ENCODE measurements at regions not wholly inside any gene's neighbourhood (a gene's known extent, or its start where the extent isn't known, plus 50 kb on each side); places are given as distances from the start of the nearest gene placed in this dataset.

DNA sequence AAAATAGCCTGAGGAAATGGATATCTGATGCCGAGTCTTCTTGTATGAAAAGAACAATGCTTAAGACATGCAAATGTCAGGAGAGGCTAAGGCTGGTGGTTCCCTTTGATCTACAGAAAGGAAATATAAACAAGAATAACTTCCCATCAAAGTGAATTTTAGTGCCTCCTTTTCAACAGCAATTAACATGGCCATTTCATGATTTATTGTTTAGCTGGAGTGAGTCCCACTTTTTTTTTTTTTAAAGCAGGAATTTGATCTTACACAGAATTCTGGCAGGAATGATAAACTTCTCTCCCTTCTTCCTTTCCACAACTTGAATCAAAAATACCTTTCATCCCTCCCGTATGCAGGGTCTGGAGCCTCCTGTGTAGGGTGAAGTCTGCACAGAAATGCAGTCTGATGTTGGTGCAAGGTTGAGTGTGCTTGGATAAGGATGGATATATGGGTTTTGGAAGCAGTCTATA, 287.0 kb downstream of the MEX3B start:
- Histone ChIP-seq H3K27me3 (ENCODE audit: control insufficient read depth, insufficient read depth, low read length) (no peaks in the 10 kb centered on the region), H3K4me3 (ENCODE audit: insufficient read depth, low read depth, low read length) (no peak overlapping the region), H3K36me3 (replicated peaks; ENCODE audit: control insufficient read depth, insufficient read depth, low read length) (no peaks in the 10 kb centered on the region)
- no peak for DNase-seq

DNA sequence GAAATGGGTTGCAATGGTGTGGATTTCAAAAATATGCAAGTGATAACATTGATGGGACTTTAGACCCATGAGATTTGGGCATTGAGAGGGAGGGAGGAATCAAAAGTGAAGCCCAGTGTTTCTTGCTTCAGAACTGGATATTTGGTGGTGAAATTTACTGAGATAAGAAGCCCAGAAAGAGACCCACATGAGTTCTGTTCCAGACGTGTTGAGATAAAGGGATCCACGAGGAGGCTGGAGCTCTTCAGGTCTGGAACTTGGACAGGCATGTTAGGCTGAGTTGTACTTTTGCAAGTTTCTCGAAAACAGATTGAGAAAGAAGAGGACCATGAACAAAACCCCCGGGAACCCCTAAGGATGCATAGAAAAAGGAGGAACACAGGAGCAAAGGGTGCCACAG, 290.2 kb downstream of the MEX3B start:
- Histone ChIP-seq H3K27me3 (ENCODE audit: control insufficient read depth, insufficient read depth, low read length) (no peaks in the 10 kb centered on the region), H3K4me3 (ENCODE audit: insufficient read depth, low read depth, low read length) (no peak overlapping the region), H3K36me3 (replicated peaks; ENCODE audit: control insufficient read depth, insufficient read depth, low read length) (no peaks in the 10 kb centered on the region)
- no peak for DNase-seq

DNA sequence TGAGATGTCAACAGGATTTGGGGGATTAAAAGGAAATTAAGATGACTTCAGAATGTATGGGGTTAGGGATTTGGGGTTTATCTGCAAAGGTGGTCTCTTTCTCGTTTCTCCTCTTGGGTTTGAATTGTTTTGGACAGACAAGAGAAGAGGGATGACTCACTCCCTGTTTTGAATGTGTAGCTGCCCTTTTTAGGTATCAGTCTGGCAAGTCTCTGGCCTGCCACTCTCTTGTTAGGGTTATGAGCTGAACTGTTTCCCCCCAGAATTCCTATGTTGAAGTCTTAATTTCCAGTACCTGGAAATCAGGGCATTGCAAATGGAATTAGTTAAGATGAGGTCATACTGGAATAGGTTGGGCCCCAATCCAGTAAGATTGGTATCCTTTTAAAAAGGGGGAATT, 291.7 kb downstream of the MEX3B start:
- Histone ChIP-seq H3K27me3 (ENCODE audit: control insufficient read depth, insufficient read depth, low read length) (no peaks in the 10 kb centered on the region), H3K4me3 (ENCODE audit: insufficient read depth, low read depth, low read length) (no peak overlapping the region), H3K36me3 (replicated peaks; ENCODE audit: control insufficient read depth, insufficient read depth, low read length) (no peaks in the 10 kb centered on the region)
- no peak for DNase-seq

DNA sequence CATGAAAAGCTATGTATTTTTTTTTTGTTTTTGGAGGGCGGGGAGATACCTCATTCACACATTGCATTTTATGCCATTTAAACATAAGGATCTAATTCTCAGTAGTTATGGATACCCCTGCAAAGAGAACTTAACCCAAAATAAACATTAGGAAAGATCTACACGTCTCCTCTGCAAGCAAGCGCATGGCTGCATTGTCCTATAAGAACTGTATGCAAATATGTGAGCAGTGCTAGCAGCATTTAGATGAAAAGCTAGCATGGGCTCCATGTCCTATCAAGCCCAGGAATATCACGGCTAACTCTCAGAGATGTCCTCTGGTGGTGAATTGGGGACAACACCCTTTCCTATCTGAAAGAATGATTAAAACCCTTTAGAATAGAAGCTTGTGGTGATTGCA, 292.8 kb downstream of the MEX3B start:
- H3K36me3 ChIP-seq (replicated peaks; ENCODE audit: control insufficient read depth, insufficient read depth, low read length): no peaks in the 10 kb centered on the region
- H3K4me3 ChIP-seq (ENCODE audit: insufficient read depth, low read depth, low read length): no peak overlapping the region
- no peaks in the 10 kb centered on the region for H3K27me3 ChIP-seq (ENCODE audit: control insufficient read depth, insufficient read depth, low read length)
- DNase-seq: no peak

DNA sequence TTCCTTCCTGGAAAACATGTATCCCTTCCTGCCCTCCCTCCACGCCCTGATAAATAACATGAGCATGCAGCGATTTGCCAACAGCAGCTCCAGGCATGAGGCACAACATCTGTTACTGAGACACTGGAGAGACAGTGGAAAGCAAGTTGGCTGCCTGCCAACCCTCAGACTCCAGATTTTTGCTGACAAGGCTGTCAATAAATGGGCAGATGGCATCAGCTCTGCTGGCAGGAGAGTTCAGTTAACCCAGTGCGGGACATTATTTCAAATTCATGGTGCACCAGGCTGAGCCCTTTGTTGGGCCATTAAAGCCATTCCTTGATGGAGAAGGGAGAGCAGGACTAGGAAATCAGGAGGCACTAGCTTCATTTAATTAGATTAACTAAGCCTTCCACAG, 293.3 kb downstream of the MEX3B start:
- DNase-seq: no peak
- H3K27me3 ChIP-seq (ENCODE audit: control insufficient read depth, insufficient read depth, low read length): no peaks in the 10 kb centered on the region
- no peaks in the 10 kb centered on the region for H3K36me3 ChIP-seq (replicated peaks; ENCODE audit: control insufficient read depth, insufficient read depth, low read length)
- no peak overlapping the region for H3K4me3 ChIP-seq (ENCODE audit: insufficient read depth, low read depth, low read length)

DNA sequence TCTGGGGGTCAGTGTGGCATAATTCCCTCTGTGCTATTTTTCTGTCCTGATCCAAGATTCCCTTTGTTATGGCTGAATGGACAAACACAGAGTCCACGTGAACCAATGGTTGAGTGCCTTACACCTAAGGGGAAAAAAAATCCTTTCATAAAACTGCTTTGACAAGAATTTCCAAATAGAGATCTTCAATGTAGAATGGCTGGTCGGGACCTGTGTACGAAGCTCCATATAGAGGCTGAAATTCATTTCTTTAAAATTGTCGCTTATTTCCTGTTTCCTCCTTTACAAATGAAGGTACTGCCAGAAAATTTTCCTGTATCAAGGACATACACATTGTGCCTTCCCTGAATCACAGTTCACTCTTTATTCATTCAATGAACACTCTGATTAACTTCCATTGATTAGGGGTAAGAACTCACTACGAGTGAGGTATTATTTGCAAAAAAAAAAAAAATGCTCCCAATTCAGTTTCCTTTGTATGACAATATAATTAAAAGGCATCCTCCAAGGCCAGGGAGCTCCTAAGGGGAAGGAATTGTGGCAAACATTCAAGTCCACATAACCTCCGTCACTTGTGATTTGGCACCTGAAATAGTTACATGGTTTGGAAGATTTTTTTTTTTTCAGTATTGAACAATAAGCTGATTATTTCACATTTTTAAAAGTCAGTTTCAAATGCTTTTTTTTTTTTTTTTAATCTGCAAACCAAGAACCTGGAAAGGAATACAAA, 293.8 kb downstream of the MEX3B start:
- DNase-seq: no peak
- Histone ChIP-seq H3K4me3 (ENCODE audit: insufficient read depth, low read depth, low read length) (no peak overlapping the region), H3K27me3 (ENCODE audit: control insufficient read depth, insufficient read depth, low read length) (no peaks in the 10 kb centered on the region), H3K36me3 (replicated peaks; ENCODE audit: control insufficient read depth, insufficient read depth, low read length) (no peaks in the 10 kb centered on the region)

DNA sequence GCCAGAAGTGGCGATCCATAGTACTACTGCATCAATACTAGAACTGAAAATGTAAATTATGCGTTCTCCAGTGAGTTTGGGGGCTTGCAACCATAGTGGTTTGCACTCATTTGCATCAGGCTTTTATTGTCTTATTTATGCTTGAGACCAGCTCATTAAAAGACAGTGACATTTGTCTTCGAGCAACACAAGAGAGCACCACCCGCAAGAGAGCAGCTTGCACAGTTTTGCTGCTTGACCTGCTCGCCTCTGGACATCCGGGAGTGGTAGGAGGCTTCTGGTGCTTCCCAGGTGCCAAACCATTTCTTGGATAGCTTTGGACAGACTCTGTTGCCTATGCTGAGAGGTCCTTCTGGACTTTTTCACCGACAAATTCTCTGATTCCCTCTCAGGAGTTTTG, 294.6 kb downstream of the MEX3B start:
- no peak overlapping the region for H3K4me3 ChIP-seq (ENCODE audit: insufficient read depth, low read depth, low read length)
- H3K36me3 ChIP-seq (replicated peaks; ENCODE audit: control insufficient read depth, insufficient read depth, low read length): no peaks in the 10 kb centered on the region
- no peaks in the 10 kb centered on the region for H3K27me3 ChIP-seq (ENCODE audit: control insufficient read depth, insufficient read depth, low read length)
- no peak for DNase-seq

DNA sequence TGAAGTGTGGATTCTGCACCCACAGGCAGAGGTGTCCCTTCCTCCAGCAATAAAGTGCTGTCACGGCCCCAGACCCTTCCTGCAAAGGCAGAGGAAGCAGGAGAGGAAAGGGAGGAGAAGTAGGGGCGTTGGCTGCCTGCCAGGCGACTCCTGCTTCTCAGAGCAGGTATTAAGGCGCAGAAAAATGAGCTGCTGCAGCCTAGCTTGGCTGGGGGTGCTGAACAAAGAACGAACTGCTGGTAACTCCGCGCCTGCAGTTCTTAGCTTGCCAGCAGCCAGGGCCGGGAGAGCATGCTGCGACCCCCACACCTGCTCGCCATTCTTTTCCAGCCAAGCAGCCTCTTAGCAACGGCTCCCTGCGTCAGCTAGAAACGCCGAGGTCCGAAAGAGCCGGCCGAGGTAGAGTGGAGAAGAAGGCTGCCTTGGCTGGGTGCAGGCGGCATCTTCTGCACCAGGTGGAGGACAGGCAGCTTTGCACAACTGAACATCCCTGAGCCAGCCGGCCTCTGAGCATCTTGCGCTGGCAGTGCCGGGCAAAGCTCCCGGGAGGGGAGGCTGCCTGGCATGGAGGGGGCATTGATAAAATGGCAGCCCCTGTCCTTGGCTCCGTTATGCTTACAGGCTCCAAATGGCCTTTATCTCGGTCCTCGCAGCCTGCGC, 296.0 kb downstream of the MEX3B start:
- H3K4me3 ChIP-seq (ENCODE audit: insufficient read depth, low read depth, low read length): no peak overlapping the region
- H3K27me3 ChIP-seq (ENCODE audit: control insufficient read depth, insufficient read depth, low read length): no peaks in the 10 kb centered on the region
- H3K36me3 ChIP-seq (replicated peaks; ENCODE audit: control insufficient read depth, insufficient read depth, low read length): no peaks in the 10 kb centered on the region
- no peak for DNase-seq

DNA sequence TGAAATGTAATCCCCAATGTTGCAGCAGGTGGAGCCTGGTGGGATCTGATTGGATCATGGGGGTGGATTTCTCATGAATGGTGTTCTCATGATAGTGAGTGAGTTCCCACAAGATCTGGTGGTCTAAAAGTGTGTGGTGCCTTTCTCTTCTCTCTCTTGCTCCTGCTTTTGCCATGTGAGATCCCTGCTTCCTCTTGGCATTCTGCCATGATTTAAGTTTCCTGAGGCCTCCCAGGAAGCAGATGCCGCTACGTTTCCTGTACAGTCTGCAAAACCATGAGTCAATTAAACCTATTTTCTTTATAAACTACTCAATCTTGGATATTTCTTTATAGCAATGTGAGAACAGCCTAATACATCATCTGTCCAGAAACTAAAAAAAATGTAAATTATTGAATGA, 298.3 kb downstream of the MEX3B start:
- no peak for DNase-seq
- H3K36me3 ChIP-seq (replicated peaks; ENCODE audit: control insufficient read depth, insufficient read depth, low read length): no peaks in the 10 kb centered on the region
- H3K4me3 ChIP-seq (ENCODE audit: insufficient read depth, low read depth, low read length): no peak overlapping the region
- H3K27me3 ChIP-seq (ENCODE audit: control insufficient read depth, insufficient read depth, low read length): no peaks in the 10 kb centered on the region

DNA sequence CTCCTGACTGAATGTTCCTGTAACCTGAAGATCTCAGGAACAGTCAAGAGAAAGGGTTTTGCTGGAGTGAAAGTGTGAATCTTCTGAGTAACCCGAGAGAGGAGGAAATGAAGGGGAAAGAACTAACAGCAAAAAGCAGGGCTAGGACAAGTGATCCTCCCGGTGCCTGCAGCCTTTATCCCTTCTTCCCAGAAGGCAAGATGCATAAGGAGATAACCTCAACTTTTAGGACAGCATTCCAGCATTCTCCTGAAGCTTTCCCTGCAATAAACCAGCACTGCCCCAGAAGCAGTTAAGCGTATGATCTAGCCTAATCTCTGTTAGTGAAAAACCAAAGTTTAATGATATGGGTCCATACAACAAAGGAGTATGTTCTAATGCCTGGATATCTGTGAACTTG, 298.8 kb downstream of the MEX3B start:
- no peak for DNase-seq
- Histone ChIP-seq H3K27me3 (ENCODE audit: control insufficient read depth, insufficient read depth, low read length) (no peaks in the 10 kb centered on the region), H3K36me3 (replicated peaks; ENCODE audit: control insufficient read depth, insufficient read depth, low read length) (no peaks in the 10 kb centered on the region), H3K4me3 (ENCODE audit: insufficient read depth, low read depth, low read length) (no peak overlapping the region)

DNA sequence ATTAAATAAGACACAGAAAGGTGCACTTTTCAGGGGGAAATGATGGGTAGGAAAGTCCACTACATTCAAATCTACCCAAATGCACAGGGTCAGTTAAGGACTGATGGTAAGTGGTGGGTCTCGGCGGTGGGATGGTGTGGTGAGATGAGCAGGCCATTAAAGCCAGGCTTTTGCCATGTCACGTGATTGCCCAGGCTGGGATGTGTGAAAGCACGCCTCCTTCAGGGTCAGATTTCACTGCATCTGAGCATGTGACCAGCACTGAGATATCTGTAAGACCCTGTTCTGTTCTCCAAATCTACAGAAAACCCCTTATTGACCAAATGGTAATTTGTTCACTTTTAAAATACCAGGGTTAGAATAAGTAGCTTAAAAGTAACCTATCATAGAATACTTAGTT, 301.5 kb downstream of the MEX3B start:
- Histone ChIP-seq H3K36me3 (replicated peaks; ENCODE audit: control insufficient read depth, insufficient read depth, low read length) (no peaks in the 10 kb centered on the region), H3K4me3 (ENCODE audit: insufficient read depth, low read depth, low read length) (no peak overlapping the region), H3K27me3 (ENCODE audit: control insufficient read depth, insufficient read depth, low read length) (no peaks in the 10 kb centered on the region)
- DNase-seq: peak; percentile 37

DNA sequence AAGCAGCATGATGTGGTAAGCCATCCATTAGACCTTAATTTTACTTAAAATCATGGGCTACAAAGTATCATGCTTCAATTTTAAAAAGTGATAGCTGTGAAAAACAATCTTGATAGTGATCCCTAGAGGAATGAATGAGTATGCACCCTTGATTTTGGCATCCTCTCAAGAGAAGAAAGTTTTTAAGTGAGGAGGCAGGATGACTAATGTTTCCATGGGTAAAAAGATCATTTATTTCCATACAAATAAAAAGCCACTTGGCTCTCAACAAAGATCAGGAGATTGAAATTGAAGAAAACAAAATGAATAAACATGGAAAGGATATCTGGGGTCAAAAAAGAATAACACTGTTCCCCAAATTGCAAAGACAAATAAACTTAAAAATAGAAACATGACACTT, 305.4 kb downstream of the MEX3B start:
- H3K4me3 ChIP-seq (ENCODE audit: insufficient read depth, low read depth, low read length): no peak overlapping the region
- H3K36me3 ChIP-seq (replicated peaks; ENCODE audit: control insufficient read depth, insufficient read depth, low read length): no peaks in the 10 kb centered on the region
- DNase-seq: no peak
- H3K27me3 ChIP-seq (ENCODE audit: control insufficient read depth, insufficient read depth, low read length): no peaks in the 10 kb centered on the region

DNA sequence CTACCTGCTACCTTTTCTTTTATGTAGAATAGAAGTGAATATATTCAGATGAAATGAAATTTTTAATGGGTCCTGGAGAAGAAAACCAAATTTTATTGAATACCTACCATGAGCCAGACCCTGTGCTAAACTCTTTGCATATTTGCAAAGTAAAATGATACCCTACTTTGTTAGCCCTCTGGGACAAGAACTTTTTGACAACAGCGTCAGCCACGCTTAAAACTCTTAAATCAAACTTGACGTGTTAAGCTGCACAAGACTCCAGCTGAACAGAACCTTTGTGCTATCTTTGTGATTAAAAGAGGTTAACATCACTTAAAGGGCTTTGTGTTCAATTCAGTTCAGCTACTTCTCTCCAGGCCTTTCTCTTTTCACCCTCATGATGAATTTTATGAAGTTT, 316.5 kb downstream of the MEX3B start:
- no peaks in the 10 kb centered on the region for H3K27me3 ChIP-seq (ENCODE audit: control insufficient read depth, insufficient read depth, low read length)
- DNase-seq: no peak
- H3K36me3 ChIP-seq (replicated peaks; ENCODE audit: control insufficient read depth, insufficient read depth, low read length): no peaks in the 10 kb centered on the region
- H3K4me3 ChIP-seq (ENCODE audit: insufficient read depth, low read depth, low read length): no peak overlapping the region

DNA sequence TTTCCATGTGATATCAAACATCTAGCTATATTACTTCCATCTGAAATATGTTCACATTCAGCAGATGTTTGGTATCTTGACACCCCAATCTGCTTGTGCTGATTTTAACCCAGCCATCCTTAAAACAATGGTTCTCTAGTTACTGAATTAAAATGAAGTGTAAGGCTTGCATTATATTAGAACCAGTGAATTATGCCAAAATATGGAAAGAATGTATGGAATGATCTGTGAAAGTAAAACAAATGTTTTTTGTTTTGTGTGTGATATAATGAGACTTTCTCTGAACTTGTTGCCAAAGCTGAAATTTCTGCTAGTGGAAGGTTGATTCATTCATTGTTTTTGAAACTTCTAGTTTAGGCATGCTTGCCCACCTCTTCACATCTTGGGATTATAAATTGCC, 317.1 kb downstream of the MEX3B start:
- Histone ChIP-seq H3K27me3 (ENCODE audit: control insufficient read depth, insufficient read depth, low read length) (no peaks in the 10 kb centered on the region), H3K4me3 (ENCODE audit: insufficient read depth, low read depth, low read length) (no peak overlapping the region), H3K36me3 (replicated peaks; ENCODE audit: control insufficient read depth, insufficient read depth, low read length) (no peaks in the 10 kb centered on the region)
- DNase-seq: no peak

DNA sequence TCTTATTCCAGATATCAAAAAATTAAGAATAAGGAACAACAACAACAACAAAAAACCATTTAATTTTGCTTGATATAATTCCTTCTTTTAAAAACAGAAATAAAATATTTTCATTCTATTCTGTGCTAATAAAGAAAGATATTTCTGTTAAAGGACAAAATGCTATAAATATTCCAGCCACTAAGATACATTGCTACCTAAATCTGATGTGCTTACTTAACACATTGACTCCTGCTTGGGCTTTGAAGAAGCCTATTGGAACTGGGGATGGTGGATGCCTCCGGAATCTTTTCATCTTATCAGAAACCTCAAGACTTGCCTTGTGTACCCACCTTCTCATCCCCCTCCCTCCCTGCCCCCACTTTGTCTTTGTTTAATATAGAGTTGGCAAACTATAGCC, 320.2 kb downstream of the MEX3B start:
- Histone ChIP-seq H3K36me3 (replicated peaks; ENCODE audit: control insufficient read depth, insufficient read depth, low read length) (no peaks in the 10 kb centered on the region), H3K4me3 (ENCODE audit: insufficient read depth, low read depth, low read length) (no peak overlapping the region), H3K27me3 (ENCODE audit: control insufficient read depth, insufficient read depth, low read length) (no peaks in the 10 kb centered on the region)
- DNase-seq: no peak

Measured in H7 (cell line).